Keratinocyte (primary cell): ENCODE measurements at regions not wholly inside any gene's neighbourhood (a gene's known extent, or its start where the extent isn't known, plus 50 kb on each side); places are given as distances from the start of the nearest gene placed in this dataset.

Experiments used
- DNase-seq: peaks from one replicate; pipeline ENCODE4 v3.0.0-alpha.2; 2011; ENCODE audit warnings: low read depth, missing footprints, low spot score
- FAIRE-seq: peaks from 2 replicates; lab custom pipeline; 2011; peaks lifted over from hg19 to GRCh38; lab: Jason Lieb, UNC
- H2AFZ ChIP-seq: 2 replicates; pipeline ENCODE4 v1.6.0; 2012; ENCODE audit warnings: low read length, control low read depth, inconsistent platforms; ENCODE audit not compliant: control insufficient read depth
- H3K27ac ChIP-seq: 2 replicates; pipeline ENCODE4 v1.5.1; 2011; ENCODE audit warnings: low read length; ENCODE audit not compliant: control insufficient read depth, insufficient read depth
- H3K27me3 ChIP-seq: 3 replicates; pipeline ENCODE4 v1.6.0; 2011; ENCODE audit warnings: low read length; ENCODE audit not compliant: control insufficient read depth, insufficient read depth; ENCODE audit errors: extremely low read depth
- H3K36me3 ChIP-seq, 2 experiments: 2 replicates in 1 of 2; 3 replicates in 1 of 2; pipeline ENCODE4 v1.5.1; 2011; ENCODE audit warnings: low read length in 2 of 2, mild to moderate bottlenecking in 1 of 2; ENCODE audit not compliant: control insufficient read depth in 2 of 2, insufficient read depth in 2 of 2; ENCODE audit errors: extremely low read depth in 1 of 2
- H3K4me1 ChIP-seq: 3 replicates; pipeline ENCODE4 v1.5.1; 2011; ENCODE audit warnings: low read length; ENCODE audit not compliant: control insufficient read depth, insufficient read depth; ENCODE audit errors: extremely low read depth
- H3K4me2 ChIP-seq: 3 replicates; pipeline ENCODE4 v1.6.0; 2011; ENCODE audit warnings: low read depth, low read length; ENCODE audit not compliant: control insufficient read depth, insufficient read depth; ENCODE audit errors: extremely low read depth
- H3K4me3 ChIP-seq, 3 experiments: fragments of 200-600 bp in 1 of 3; sonication (generic) in 1 of 3; 2 replicates in 2 of 3; 3 replicates in 1 of 3; pipeline ENCODE4 v1.5.1; 2011 to 2016; ENCODE audit warnings: low read length in 3 of 3, mild to moderate bottlenecking in 3 of 3, control low read depth in 2 of 3, inconsistent platforms in 1 of 3, low read depth in 1 of 3, mixed read lengths in 1 of 3, mixed run types in 1 of 3, moderate library complexity in 1 of 3; ENCODE audit not compliant: control insufficient read depth in 2 of 3, insufficient read depth in 2 of 3; ENCODE audit errors: extremely low read depth in 1 of 3
- H3K79me2 ChIP-seq: 2 replicates; pipeline ENCODE4 v1.6.0; 2012; ENCODE audit warnings: low read length; ENCODE audit not compliant: control insufficient read depth, insufficient read depth
- H3K9ac ChIP-seq: 3 replicates; pipeline ENCODE4 v1.6.0; 2011; ENCODE audit warnings: low read length; ENCODE audit not compliant: control insufficient read depth, insufficient read depth; ENCODE audit errors: extremely low read depth
- H3K9me1 ChIP-seq: 3 replicates; pipeline ENCODE4 v1.6.0; 2011; ENCODE audit warnings: low read length; ENCODE audit not compliant: control insufficient read depth, insufficient read depth; ENCODE audit errors: extremely low read depth
- H3K9me3 ChIP-seq: 2 replicates; pipeline ENCODE4 v1.5.1; 2012; ENCODE audit warnings: low read depth, low read length; ENCODE audit not compliant: control insufficient read depth
- H4K20me1 ChIP-seq: 3 replicates; pipeline ENCODE4 v1.6.0; 2011; ENCODE audit warnings: low read length; ENCODE audit not compliant: control insufficient read depth, insufficient read depth; ENCODE audit errors: extremely low read depth
- EZH2 ChIP-seq: IDR thresholded peaks from one replicate; pipeline ENCODE4 v1.6.1; 2012; ENCODE audit warnings: inconsistent platforms, mild to moderate bottlenecking, low read length, moderate library complexity
- dilution Hi-C: fragments of 300-500 bp; cut with MboI; formaldehyde crosslinking; loops from one replicate; pipeline ENCODE4 v1.7.0; 2020; ENCODE audit warnings: low sequenced_read_pairs; ENCODE audit not compliant: extremely low pct_ligation_motif_present
- TF ChIP-seq, protein P1 (sequence below), 3 experiments: IDR thresholded peaks in 1 of 3; conservative IDR thresholded peaks in 1 of 3; optimal IDR thresholded peaks in 1 of 3; 2 replicates in 2 of 3; 3 replicates in 1 of 3; pipeline versions ENCODE3 to v1.5.1; 2011; ENCODE audit warnings: low read length in 3 of 3, mild to moderate bottlenecking in 3 of 3, moderate library complexity in 2 of 3, control low read depth in 1 of 3, inconsistent platforms in 1 of 3; ENCODE audit not compliant: insufficient read depth in 2 of 3; ENCODE audit errors: extremely low read depth in 1 of 3

DNA sequence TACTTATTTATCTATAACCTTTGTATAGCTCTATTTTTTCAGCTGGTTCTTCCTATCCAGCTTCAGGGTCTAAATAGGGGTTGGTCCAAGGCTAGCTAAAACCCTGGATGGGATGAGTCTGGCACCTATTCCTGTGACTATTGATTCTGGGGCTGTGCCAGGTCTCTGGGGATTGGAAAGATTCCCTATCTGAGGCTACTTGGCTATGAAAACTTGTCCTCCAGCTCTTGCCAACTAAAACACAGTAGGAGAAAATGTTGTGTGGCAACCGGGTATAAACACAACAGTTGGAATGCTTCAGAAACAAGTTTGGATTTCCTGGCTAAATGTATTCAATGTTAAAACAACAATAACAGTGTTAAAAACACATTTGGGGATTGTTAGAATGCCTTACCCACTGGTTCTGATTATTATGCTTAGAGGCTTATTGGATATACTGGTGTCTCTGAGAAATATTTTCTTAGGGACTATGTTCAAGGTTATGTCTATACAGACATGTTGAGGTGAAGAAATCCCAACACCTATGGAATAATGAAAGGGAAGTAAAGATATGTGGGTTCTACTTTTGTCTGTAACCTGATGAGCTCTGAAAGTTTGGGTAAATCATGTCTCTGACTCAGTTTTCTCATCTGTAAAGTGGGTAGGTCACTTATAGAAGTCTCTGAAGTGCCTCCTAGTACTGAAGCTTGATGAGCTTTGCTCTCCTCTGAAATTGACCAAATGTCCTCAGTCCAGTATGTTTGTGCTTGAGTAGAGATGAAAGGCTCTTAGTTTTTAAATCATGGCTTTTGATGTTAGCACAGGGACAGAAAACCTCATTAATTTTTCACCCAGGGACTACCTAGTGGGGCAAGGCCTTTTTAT lies 460.7 kb downstream of the MTX2 start:
- Histone ChIP-seq H3K4me1 (no peaks in the 10 kb centered on the region), H3K9ac (no peak overlapping the region), H3K9me3 (no peaks in the 10 kb centered on the region), H3K27me3 (no peaks in the 10 kb centered on the region), H3K36me3 (no peaks in the 10 kb centered on the region), H3K9me1 (no peaks in the 10 kb centered on the region), H2AFZ (no peak overlapping the region), H3K79me2 (no peaks in the 10 kb centered on the region), H3K27ac (no peak overlapping the region), H4K20me1 (no peaks in the 10 kb centered on the region), H3K4me2 (no peak overlapping the region), H3K4me3 (no peak overlapping the region)
- no peak for TF ChIP-seq EZH2
- TF ChIP-seq, protein P1, sequence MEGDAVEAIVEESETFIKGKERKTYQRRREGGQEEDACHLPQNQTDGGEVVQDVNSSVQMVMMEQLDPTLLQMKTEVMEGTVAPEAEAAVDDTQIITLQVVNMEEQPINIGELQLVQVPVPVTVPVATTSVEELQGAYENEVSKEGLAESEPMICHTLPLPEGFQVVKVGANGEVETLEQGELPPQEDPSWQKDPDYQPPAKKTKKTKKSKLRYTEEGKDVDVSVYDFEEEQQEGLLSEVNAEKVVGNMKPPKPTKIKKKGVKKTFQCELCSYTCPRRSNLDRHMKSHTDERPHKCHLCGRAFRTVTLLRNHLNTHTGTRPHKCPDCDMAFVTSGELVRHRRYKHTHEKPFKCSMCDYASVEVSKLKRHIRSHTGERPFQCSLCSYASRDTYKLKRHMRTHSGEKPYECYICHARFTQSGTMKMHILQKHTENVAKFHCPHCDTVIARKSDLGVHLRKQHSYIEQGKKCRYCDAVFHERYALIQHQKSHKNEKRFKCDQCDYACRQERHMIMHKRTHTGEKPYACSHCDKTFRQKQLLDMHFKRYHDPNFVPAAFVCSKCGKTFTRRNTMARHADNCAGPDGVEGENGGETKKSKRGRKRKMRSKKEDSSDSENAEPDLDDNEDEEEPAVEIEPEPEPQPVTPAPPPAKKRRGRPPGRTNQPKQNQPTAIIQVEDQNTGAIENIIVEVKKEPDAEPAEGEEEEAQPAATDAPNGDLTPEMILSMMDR (optimal IDR thresholded peaks at IDR 0.05 in 1 of 3, IDR thresholded peaks at IDR 0.05 in 1 of 3, conservative IDR thresholded peaks at IDR 0.05 in 1 of 3; ENCODE audit: extremely low read depth in 1 of 3, insufficient read depth in 2 of 3, low read length in 3 of 3), result no peak
- dilution Hi-C loops, result no loop called here
- DNase-seq (no peak), FAIRE-seq (no peak)

DNA sequence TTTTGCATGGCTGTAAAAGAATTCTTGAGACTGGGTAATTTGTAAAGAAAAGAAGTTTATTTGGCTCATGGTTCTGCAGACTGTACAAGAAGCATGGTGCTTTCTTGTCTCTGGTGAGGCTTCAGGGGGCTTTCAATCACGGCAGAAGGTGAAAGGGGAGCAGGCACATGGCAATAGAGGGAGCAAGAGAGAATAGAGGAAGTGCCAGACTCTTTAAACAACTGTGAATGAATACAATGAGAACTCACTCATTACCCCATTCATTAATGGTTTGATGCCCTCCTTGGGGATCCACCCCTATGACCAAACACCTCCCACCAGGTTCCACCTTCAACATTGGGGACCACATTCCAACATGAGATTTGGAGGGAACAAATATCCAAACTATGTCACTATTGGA lies 463.5 kb downstream of the MTX2 start:
- H3K4me3 ChIP-seq, result no peak overlapping the region
- no peaks in the 10 kb centered on the region for H3K4me1 ChIP-seq
- TF ChIP-seq EZH2, result no peak
- TF ChIP-seq, protein P1 (optimal IDR thresholded peaks at IDR 0.05 in 1 of 3, IDR thresholded peaks at IDR 0.05 in 1 of 3, conservative IDR thresholded peaks at IDR 0.05 in 1 of 3; ENCODE audit: extremely low read depth in 1 of 3, insufficient read depth in 2 of 3, low read length in 3 of 3), result no peak
- no peaks in the 10 kb centered on the region for H3K79me2 ChIP-seq
- H3K36me3 ChIP-seq, result no peaks in the 10 kb centered on the region
- FAIRE-seq (no peak), DNase-seq (no peak)
- no peaks in the 10 kb centered on the region for H3K9me1 ChIP-seq
- no peak overlapping the region for H2AFZ ChIP-seq
- H3K9ac ChIP-seq, result no peak overlapping the region
- no peaks in the 10 kb centered on the region for H3K27me3 ChIP-seq
- H4K20me1 ChIP-seq, result no peaks in the 10 kb centered on the region
- dilution Hi-C loops, result no loop called here
- H3K9me3 ChIP-seq, result no peaks in the 10 kb centered on the region
- no peak overlapping the region for H3K27ac ChIP-seq
- no peak overlapping the region for H3K4me2 ChIP-seq
